ACC112 (cell line): ENCODE measurements at regions not wholly inside any gene's neighbourhood (a gene's known extent, or its start where the extent isn't known, plus 50 kb on each side); places are given as distances from the start of the nearest gene placed in this dataset.

ENCODE experiments used
- H2AFZ ChIP-seq: fragments of 200-600 bp; sonication (generic); one replicate; pipeline ENCODE4 v1.6.0; 2017; ENCODE audit warnings: antibody characterized with exemption, low read length; ENCODE audit not compliant: unreplicated experiment
- H3K27ac ChIP-seq: fragments of 200-600 bp; sonication (generic); 2 replicates; pipeline ENCODE4 v1.5.1; 2014; ENCODE audit warnings: low read depth, mild to moderate bottlenecking, antibody characterized with exemption, low read length, moderate library complexity
- H3K27me3 ChIP-seq: fragments of 200-600 bp; sonication (generic); 2 replicates; pipeline ENCODE4 v1.6.1; 2014; ENCODE audit warnings: mild to moderate bottlenecking, antibody characterized with exemption, low read length, moderate library complexity, mixed read lengths; ENCODE audit not compliant: insufficient read depth
- H3K36me3 ChIP-seq: fragments of 200-600 bp; sonication (generic); 2 replicates; pipeline ENCODE4 v1.6.1; 2016; ENCODE audit warnings: mild to moderate bottlenecking, antibody characterized with exemption, low read length, moderate library complexity, mixed read lengths; ENCODE audit not compliant: insufficient read depth
- H3K4me1 ChIP-seq: fragments of 200-600 bp; sonication (generic); one replicate; pipeline ENCODE4 v1.6.1; 2016; ENCODE audit warnings: low read length, mixed read lengths; ENCODE audit not compliant: insufficient read depth, unreplicated experiment, control insufficient read depth
- H3K4me3 ChIP-seq: fragments of 200-600 bp; sonication (generic); 2 replicates; pipeline ENCODE4 v1.5.1; 2014; ENCODE audit warnings: mild to moderate bottlenecking, low read depth, low read length
- H3K79me2 ChIP-seq: fragments of 200-600 bp; sonication (generic); one replicate; pipeline ENCODE4 v1.6.0; 2016; ENCODE audit warnings: low read length; ENCODE audit not compliant: control insufficient read depth, unreplicated experiment, insufficient read depth

GRCh38 chr7:138286846-138287245 lies 173.2 kb upstream of the TRIM24 start:
- Histone ChIP-seq H3K36me3 (no peaks in the 10 kb centered on the region), H3K4me1 (no peaks in the 10 kb centered on the region), H2AFZ (no peak overlapping the region), H3K27ac (no peak overlapping the region), H3K27me3 (no peaks in the 10 kb centered on the region), H3K79me2 (no peaks in the 10 kb centered on the region), H3K4me3 (no peak overlapping the region)

GRCh38 chr7:138287549-138287948 lies 172.5 kb upstream of the TRIM24 start:
- Histone ChIP-seq H3K27me3 (no peaks in the 10 kb centered on the region), H3K4me3 (no peak overlapping the region), H3K27ac (no peak overlapping the region), H3K79me2 (no peaks in the 10 kb centered on the region), H3K4me1 (no peaks in the 10 kb centered on the region), H3K36me3 (no peaks in the 10 kb centered on the region), H2AFZ (no peak overlapping the region)

- no peaks in the 10 kb centered on the region for H3K4me1 ChIP-seq
- H3K4me3 ChIP-seq, result no peak overlapping the region
- H2AFZ ChIP-seq, result no peak overlapping the region
- no peak overlapping the region for H3K27ac ChIP-seq
- H3K79me2 ChIP-seq, result no peaks in the 10 kb centered on the region
- no peaks in the 10 kb centered on the region for H3K36me3 ChIP-seq
- H3K27me3 ChIP-seq, result no peaks in the 10 kb centered on the region
These were observed 171.0 kb upstream of the TRIM24 start for GRCh38 chr7:138289082-138289481.

- H3K27ac ChIP-seq, result no peak overlapping the region
- no peak overlapping the region for H3K4me3 ChIP-seq
- H2AFZ ChIP-seq, result no peak overlapping the region
- no peaks in the 10 kb centered on the region for H3K36me3 ChIP-seq
- H3K27me3 ChIP-seq, result no peaks in the 10 kb centered on the region
- no peaks in the 10 kb centered on the region for H3K79me2 ChIP-seq
- H3K4me1 ChIP-seq, result no peaks in the 10 kb centered on the region
These were observed 170.2 kb upstream of the TRIM24 start for GRCh38 chr7:138289864-138290263.

GRCh38 chr7:138292951-138293350 lies 167.1 kb upstream of the TRIM24 start:
- no peaks in the 10 kb centered on the region for H3K27me3 ChIP-seq
- no peaks in the 10 kb centered on the region for H3K79me2 ChIP-seq
- no peaks in the 10 kb centered on the region for H3K36me3 ChIP-seq
- H3K4me3 ChIP-seq, result no peak overlapping the region
- no peak overlapping the region for H3K27ac ChIP-seq
- no peak overlapping the region for H2AFZ ChIP-seq
- no peaks in the 10 kb centered on the region for H3K4me1 ChIP-seq

GRCh38 chr7:138295049-138295637 lies 164.9 kb upstream of the TRIM24 start:
- Histone ChIP-seq H3K4me3 (no peak overlapping the region), H3K27me3 (no peaks in the 10 kb centered on the region), H3K4me1 (no peaks in the 10 kb centered on the region), H3K27ac (no peak overlapping the region), H3K36me3 (no peaks in the 10 kb centered on the region), H2AFZ (no peak overlapping the region), H3K79me2 (no peaks in the 10 kb centered on the region)

GRCh38 chr7:138297526-138297925 lies 162.5 kb upstream of the TRIM24 start:
- Histone ChIP-seq H2AFZ (no peak overlapping the region), H3K27me3 (no peaks in the 10 kb centered on the region)

GRCh38 chr7:138299066-138299465 lies 161.0 kb upstream of the TRIM24 start:
- no peaks in the 10 kb centered on the region for H3K79me2 ChIP-seq
- no peaks in the 10 kb centered on the region for H3K4me1 ChIP-seq
- no peaks in the 10 kb centered on the region for H3K36me3 ChIP-seq

More at GRCh38 chr7:138297526-138297925, 162.5 kb upstream of the TRIM24 start:
- H3K36me3 ChIP-seq, result no peaks in the 10 kb centered on the region
- no peaks in the 10 kb centered on the region for H3K4me1 ChIP-seq
- H3K27ac ChIP-seq, result no peak overlapping the region
- H3K79me2 ChIP-seq, result no peaks in the 10 kb centered on the region
- no peak overlapping the region for H3K4me3 ChIP-seq

GRCh38 chr7:138303230-138304070 lies 156.6 kb upstream of the TRIM24 start:
- Histone ChIP-seq H3K27ac (no peak overlapping the region), H2AFZ (no peak overlapping the region), H3K79me2 (no peaks in the 10 kb centered on the region)

More at GRCh38 chr7:138299066-138299465, 161.0 kb upstream of the TRIM24 start:
- Histone ChIP-seq H2AFZ (no peak overlapping the region), H3K4me3 (no peak overlapping the region), H3K27me3 (no peaks in the 10 kb centered on the region), H3K27ac (no peak overlapping the region)

GRCh38 chr7:138304071-138304320 lies 156.1 kb upstream of the TRIM24 start:
- Histone ChIP-seq H3K36me3 (no peaks in the 10 kb centered on the region), H3K4me1 (no peaks in the 10 kb centered on the region), H3K79me2 (no peaks in the 10 kb centered on the region), H3K27me3 (no peaks in the 10 kb centered on the region), H3K27ac (no peak overlapping the region), H2AFZ (no peak overlapping the region), H3K4me3 (no peak overlapping the region)

More at GRCh38 chr7:138303230-138304070, 156.6 kb upstream of the TRIM24 start:
- H3K4me1 ChIP-seq, result no peaks in the 10 kb centered on the region
- H3K4me3 ChIP-seq, result no peak overlapping the region
- H3K36me3 ChIP-seq, result no peaks in the 10 kb centered on the region
- H3K27me3 ChIP-seq, result no peaks in the 10 kb centered on the region

- H3K79me2 ChIP-seq, result no peaks in the 10 kb centered on the region
- no peak overlapping the region for H3K4me3 ChIP-seq
- no peaks in the 10 kb centered on the region for H3K27me3 ChIP-seq
- no peaks in the 10 kb centered on the region for H3K4me1 ChIP-seq
- no peak overlapping the region for H3K27ac ChIP-seq
- H3K36me3 ChIP-seq, result no peaks in the 10 kb centered on the region
- no peak overlapping the region for H2AFZ ChIP-seq
These were observed 152.4 kb upstream of the TRIM24 start for GRCh38 chr7:138307633-138308032.
